ENCODE measurements at regions not wholly inside any gene's neighbourhood (a gene's known extent, or its start where the extent isn't known, plus 50 kb on each side); places are given as distances from the start of the nearest gene placed in this dataset.

DNA sequence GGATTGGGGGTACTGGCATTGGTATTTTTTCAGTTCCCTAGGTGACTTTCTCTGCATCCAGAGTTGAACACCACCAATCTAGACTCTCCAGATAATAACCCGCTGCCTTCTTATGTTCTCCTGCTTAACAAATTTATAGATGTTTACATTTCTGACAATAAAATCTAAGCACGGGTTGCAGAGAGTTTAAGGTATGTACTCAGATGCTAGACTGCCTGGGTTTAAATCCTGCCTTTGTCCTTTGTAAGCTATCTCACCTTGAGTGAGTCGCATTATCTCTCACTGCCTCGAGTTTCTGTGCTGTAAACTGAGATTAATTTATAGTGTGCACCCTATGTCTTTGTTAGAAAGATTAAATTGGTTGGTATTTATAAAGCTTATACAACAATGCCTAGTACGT is 131.4 kb upstream of the ARGLU1 start:
- H3K36me3 Mint-ChIP-seq (ENCODE audit: low read depth), result no peaks in the 10 kb centered on the region
- H3K27ac Mint-ChIP-seq (ENCODE audit: unreplicated experiment), result no peak overlapping the region
- H3K4me1 Mint-ChIP-seq, result peaks cover 12% of the 10 kb centered on the region
- no peak for DNase-seq (ENCODE audit: low read depth, low spot score)
- H3K4me3 Mint-ChIP-seq, result no peak overlapping the region
- H3K27me3 Mint-ChIP-seq (ENCODE audit: low read depth), result no peaks in the 10 kb centered on the region
- peaks cover 2% of the 10 kb centered on the region for H3K9me3 Mint-ChIP-seq
- no peak for TF ChIP-seq CTCF (conservative IDR thresholded peaks at IDR 0.05)

DNA sequence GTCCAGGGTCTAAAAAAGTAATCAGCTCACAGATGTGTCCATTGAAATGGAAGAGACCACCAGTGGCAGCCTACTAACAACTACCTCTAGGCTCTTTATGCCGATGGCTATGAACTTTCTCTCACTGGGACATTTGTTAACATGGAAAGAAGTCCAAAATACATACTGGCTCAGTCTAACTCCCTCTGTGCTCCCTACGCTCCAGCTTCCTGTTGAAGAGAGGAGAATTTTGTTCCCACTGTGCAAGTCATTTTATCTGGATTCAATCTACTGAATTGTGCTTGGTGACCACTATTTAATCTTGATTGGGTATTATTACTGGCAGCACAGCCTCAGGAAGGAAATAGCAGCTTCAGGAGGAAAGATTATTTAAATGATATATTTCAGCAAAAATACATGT is 128.8 kb upstream of the ARGLU1 start:
- no peaks in the 10 kb centered on the region for H3K36me3 Mint-ChIP-seq (ENCODE audit: low read depth)
- DNase-seq (ENCODE audit: low read depth, low spot score), result no peak
- no peak overlapping the region for H3K4me3 Mint-ChIP-seq
- H3K27me3 Mint-ChIP-seq (ENCODE audit: low read depth), result no peaks in the 10 kb centered on the region
- no peak for TF ChIP-seq CTCF (conservative IDR thresholded peaks at IDR 0.05)
- peaks cover 2% of the 10 kb centered on the region for H3K9me3 Mint-ChIP-seq
- no peak overlapping the region for H3K27ac Mint-ChIP-seq (ENCODE audit: unreplicated experiment)
- peaks cover 10% of the 10 kb centered on the region for H3K4me1 Mint-ChIP-seq

DNA sequence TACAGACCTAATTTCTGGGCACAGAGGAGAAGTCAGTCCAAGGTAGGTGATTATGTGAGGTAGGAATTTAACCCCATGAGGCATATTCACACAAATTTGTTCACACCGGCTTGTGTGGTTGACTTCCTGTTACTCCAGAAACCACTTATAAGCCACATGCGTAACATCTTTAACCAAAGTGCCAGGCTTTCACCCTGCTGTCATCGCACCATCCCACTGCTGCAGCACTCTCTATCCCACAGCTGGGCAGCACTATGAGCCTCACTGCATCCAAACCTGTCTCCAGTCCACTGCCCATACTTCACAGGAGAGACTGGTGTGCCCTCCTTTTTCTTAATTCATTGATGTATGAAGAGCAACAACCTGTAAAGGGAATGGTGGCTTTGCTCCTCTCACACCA is 128.2 kb upstream of the ARGLU1 start:
- H3K9me3 Mint-ChIP-seq, result peaks cover 2% of the 10 kb centered on the region
- no peak overlapping the region for H3K4me3 Mint-ChIP-seq
- no peaks in the 10 kb centered on the region for H3K27me3 Mint-ChIP-seq (ENCODE audit: low read depth)
- no peak for DNase-seq (ENCODE audit: low read depth, low spot score)
- peaks cover 13% of the 10 kb centered on the region for H3K4me1 Mint-ChIP-seq
- H3K27ac Mint-ChIP-seq (ENCODE audit: unreplicated experiment), result no peak overlapping the region
- H3K36me3 Mint-ChIP-seq (ENCODE audit: low read depth), result no peaks in the 10 kb centered on the region
- no peak for TF ChIP-seq CTCF (conservative IDR thresholded peaks at IDR 0.05)

- H3K27ac Mint-ChIP-seq (ENCODE audit: unreplicated experiment), result no peak overlapping the region
- H3K36me3 Mint-ChIP-seq (ENCODE audit: low read depth), result no peaks in the 10 kb centered on the region
- TF ChIP-seq CTCF (conservative IDR thresholded peaks at IDR 0.05), result no peak
- no peak for DNase-seq (ENCODE audit: low read depth, low spot score)
- H3K27me3 Mint-ChIP-seq (ENCODE audit: low read depth), result no peaks in the 10 kb centered on the region
- peaks cover 19% of the 10 kb centered on the region for H3K4me1 Mint-ChIP-seq
- H3K9me3 Mint-ChIP-seq, result peaks cover under 1% of the 10 kb centered on the region
- H3K4me3 Mint-ChIP-seq, result no peak overlapping the region
These were observed 127.2 kb upstream of the ARGLU1 start for GRCh38 chr13:106695139-106695538.

- Mint-ChIP-seq H3K27me3 (ENCODE audit: low read depth) (no peaks in the 10 kb centered on the region), H3K36me3 (ENCODE audit: low read depth) (no peaks in the 10 kb centered on the region), H3K4me3 (no peak overlapping the region), H3K4me1 (peaks cover 19% of the 10 kb centered on the region), H3K9me3 (no peaks in the 10 kb centered on the region), H3K27ac (ENCODE audit: unreplicated experiment) (no peak overlapping the region)
- no peak for DNase-seq (ENCODE audit: low read depth, low spot score)
- TF ChIP-seq CTCF (conservative IDR thresholded peaks at IDR 0.05), result no peak
These were observed 123.9 kb upstream of the ARGLU1 start for GRCh38 chr13:106691861-106692260.

DNA sequence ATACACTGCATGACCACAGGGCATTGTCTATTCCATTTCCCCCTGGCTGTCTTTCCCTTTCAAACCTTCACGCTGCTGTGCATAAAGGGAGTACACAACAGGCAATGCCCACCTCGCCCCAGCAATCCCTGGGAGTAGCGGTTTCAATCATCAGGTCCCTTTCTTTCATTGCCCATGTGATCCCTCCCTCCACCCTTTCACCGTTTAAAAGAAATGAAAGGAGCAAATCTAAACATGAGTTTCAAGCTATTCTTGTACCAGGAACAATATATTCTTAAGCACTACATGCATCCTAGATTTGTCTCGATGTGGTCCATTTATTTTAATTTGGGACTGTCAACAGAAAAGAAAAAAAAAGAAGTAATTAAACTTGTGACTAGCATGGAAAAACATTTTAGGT is 123.4 kb upstream of the ARGLU1 start:
- no peak for DNase-seq (ENCODE audit: low read depth, low spot score)
- TF ChIP-seq CTCF (conservative IDR thresholded peaks at IDR 0.05), result no peak
- Mint-ChIP-seq H3K4me1 (peaks cover 21% of the 10 kb centered on the region), H3K9me3 (no peaks in the 10 kb centered on the region), H3K27ac (ENCODE audit: unreplicated experiment) (peak overlapping the region; percentile 60), H3K27me3 (ENCODE audit: low read depth) (no peaks in the 10 kb centered on the region), H3K4me3 (no peak overlapping the region), H3K36me3 (ENCODE audit: low read depth) (no peaks in the 10 kb centered on the region)

Data from neural crest cell (in vitro differentiated cells).